ENCODE measurements at regions not wholly inside any gene's neighbourhood (a gene's known extent, or its start where the extent isn't known, plus 50 kb on each side); places are given as distances from the start of the nearest gene placed in this dataset.

DNA sequence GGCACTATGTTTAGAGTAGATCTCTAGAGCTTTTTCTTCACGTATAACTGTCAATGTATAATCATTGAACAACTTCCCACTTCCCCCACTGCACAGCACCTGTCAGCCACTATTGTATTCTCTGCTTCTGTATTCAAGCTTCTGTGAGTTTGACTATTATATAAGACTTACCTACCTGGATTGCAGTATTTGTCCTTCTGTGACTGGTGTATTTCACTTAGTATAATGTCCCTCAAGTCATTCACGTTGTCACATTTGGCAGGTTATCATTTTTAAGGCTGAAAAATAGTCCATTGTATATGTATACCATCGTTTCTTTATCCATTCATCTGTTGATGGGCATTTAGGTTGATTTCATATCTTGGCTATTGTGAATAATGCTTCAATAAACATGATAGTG lies 969.5 kb upstream of the B3GALT2 start:
- no peaks in the 10 kb centered on the region for H3K27me3 ChIP-seq
- H3K27ac ChIP-seq, result no peak overlapping the region
- TF ChIP-seq, protein P1, sequence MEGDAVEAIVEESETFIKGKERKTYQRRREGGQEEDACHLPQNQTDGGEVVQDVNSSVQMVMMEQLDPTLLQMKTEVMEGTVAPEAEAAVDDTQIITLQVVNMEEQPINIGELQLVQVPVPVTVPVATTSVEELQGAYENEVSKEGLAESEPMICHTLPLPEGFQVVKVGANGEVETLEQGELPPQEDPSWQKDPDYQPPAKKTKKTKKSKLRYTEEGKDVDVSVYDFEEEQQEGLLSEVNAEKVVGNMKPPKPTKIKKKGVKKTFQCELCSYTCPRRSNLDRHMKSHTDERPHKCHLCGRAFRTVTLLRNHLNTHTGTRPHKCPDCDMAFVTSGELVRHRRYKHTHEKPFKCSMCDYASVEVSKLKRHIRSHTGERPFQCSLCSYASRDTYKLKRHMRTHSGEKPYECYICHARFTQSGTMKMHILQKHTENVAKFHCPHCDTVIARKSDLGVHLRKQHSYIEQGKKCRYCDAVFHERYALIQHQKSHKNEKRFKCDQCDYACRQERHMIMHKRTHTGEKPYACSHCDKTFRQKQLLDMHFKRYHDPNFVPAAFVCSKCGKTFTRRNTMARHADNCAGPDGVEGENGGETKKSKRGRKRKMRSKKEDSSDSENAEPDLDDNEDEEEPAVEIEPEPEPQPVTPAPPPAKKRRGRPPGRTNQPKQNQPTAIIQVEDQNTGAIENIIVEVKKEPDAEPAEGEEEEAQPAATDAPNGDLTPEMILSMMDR (IDR thresholded peaks at IDR 0.05), result no peak
- no peaks in the 10 kb centered on the region for H3K36me3 ChIP-seq
- H3K9me3 ChIP-seq, result peaks cover 0 to 3% (median 0%) of the 10 kb centered on the region in 4 donors
- H3K4me1 ChIP-seq, result no peaks in the 10 kb centered on the region
- no peak for DNase-seq
- no peak overlapping the region for H3K4me3 ChIP-seq

DNA sequence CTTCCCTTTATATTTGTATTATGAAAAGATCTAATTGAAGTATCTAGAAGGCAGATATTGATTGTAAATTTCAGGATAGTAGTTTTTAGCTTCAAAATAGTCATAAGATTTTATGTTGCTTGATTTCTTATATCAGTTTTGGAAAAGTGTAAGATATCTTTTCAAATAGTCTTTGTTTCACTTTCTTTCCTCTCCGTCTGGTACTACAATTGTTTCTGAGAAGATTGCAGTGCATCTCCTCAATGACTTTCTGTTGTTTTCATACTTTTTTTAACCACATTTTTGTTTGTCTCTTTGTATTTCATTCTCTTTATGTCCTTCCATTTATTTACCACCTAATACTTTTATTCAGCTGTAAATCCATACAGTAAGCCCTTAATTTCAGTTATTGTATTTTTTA lies 964.6 kb upstream of the B3GALT2 start:
- H3K27me3 ChIP-seq, result no peaks in the 10 kb centered on the region
- no peak overlapping the region for H3K27ac ChIP-seq
- H3K4me3 ChIP-seq, result no peak overlapping the region
- no peak for DNase-seq
- no peaks in the 10 kb centered on the region for H3K9me3 ChIP-seq
- H3K4me1 ChIP-seq, result no peaks in the 10 kb centered on the region
- H3K36me3 ChIP-seq, result no peaks in the 10 kb centered on the region
- TF ChIP-seq, protein P1 (IDR thresholded peaks at IDR 0.05), result no peak

DNA sequence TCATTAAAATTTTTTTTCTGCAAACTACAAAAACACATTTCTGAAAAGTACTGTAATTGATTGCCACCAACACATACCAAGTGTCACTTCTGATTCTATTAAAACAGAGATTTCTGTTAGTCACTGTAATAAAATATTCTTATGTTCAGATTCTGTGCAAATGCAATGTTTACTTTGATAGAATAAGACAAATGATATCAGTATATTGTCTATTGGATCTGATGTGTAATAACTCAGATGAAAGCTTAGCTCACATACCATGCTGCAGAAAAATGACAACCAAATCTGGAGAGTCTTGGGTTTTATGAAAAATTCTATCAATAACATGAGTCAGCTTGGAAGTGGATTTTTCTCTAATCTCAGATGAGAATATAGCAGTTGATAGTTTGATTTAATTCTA lies 963.8 kb upstream of the B3GALT2 start:
- Histone ChIP-seq H3K9me3 (no peaks in the 10 kb centered on the region), H3K27me3 (no peaks in the 10 kb centered on the region), H3K4me1 (no peaks in the 10 kb centered on the region), H3K36me3 (no peaks in the 10 kb centered on the region), H3K27ac (no peak overlapping the region), H3K4me3 (no peak overlapping the region)
- no peak for DNase-seq
- TF ChIP-seq POLR2A (IDR thresholded peaks at IDR 0.05), result no peak
- TF ChIP-seq, protein P1 (IDR thresholded peaks at IDR 0.05), result no peak

DNA sequence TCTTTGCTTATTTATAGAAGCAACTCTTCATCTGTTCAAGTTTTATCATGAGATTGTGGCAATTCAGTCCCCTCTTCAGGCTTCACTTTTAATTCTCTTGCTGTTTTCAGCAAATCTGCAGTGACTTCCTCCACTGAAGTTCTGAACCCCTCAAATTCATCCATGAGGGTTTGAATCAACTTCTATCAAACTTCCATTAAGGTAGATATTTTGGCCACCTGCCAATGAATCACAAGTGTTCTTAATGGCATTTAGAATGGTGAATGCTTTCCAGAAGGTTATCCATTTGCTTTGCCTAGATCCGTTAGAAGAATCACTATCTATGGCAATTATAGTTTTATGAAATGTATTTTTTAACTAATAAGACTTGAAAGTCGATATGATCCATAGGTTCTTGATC lies 946.7 kb upstream of the B3GALT2 start:
- TF ChIP-seq, protein P1 (IDR thresholded peaks at IDR 0.05), result no peak
- no peak for TF ChIP-seq POLR2A (IDR thresholded peaks at IDR 0.05)
- Histone ChIP-seq H3K36me3 (no peaks in the 10 kb centered on the region), H3K27me3 (no peaks in the 10 kb centered on the region), H3K9me3 (no peaks in the 10 kb centered on the region), H3K27ac (no peak overlapping the region), H3K4me3 (no peak overlapping the region), H3K4me1 (no peaks in the 10 kb centered on the region)
- no peak for DNase-seq

DNA sequence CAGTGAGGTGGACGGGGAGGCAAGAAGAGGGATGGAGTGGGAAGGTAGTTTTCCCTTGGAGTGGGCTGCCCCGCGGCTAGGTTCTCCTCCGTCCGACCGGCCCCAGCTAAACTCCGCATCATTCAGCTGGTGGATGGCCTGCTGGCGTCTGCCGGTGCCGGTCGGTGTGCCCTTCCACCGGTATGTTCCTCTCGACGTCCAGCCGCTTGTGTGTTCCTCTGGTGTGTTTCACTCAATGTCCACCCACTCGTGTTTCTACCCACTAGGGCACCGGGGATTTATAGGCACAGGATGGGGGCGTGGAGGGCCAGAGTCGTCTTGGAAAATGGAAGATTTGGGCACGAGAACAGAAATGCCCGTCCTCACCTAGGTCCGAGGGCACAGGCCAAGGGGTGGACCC lies 931.7 kb upstream of the B3GALT2 start:
- TF ChIP-seq, protein P1 (IDR thresholded peaks at IDR 0.05), result no peak
- TF ChIP-seq POLR2A (IDR thresholded peaks at IDR 0.05), result no peak
- H3K27me3 ChIP-seq, result no peaks in the 10 kb centered on the region
- DNase-seq, result no peak
- no peak overlapping the region for H3K4me3 ChIP-seq
- no peaks in the 10 kb centered on the region for H3K4me1 ChIP-seq
- H3K36me3 ChIP-seq, result no peaks in the 10 kb centered on the region
- no peak overlapping the region for H3K27ac ChIP-seq
- H3K9me3 ChIP-seq, result no peaks in the 10 kb centered on the region

DNA sequence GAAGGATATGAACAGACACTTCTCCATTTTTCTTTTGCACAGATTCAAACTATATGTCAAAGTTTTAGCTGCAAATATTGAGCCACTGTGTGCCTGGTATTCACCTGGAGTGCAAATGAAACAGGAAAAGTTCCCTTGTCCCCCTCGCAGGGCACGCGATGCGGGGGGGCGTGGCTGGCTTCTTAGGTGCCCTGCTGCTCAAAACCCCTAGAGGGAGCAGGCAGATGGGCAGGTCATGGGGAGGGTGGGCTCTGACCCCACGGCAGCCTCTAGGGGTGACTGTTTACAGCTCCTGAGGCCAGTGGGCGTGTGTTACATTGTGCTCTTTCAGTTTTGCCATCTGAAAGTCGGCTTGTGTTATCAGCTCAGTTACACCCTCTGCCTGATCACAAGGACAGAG lies 931.2 kb upstream of the B3GALT2 start:
- H3K27me3 ChIP-seq, result no peaks in the 10 kb centered on the region
- H3K36me3 ChIP-seq, result no peaks in the 10 kb centered on the region
- H3K9me3 ChIP-seq, result no peaks in the 10 kb centered on the region
- TF ChIP-seq POLR2A (IDR thresholded peaks at IDR 0.05), result no peak
- TF ChIP-seq, protein P1 (IDR thresholded peaks at IDR 0.05), result no peak
- H3K27ac ChIP-seq, result no peak overlapping the region
- no peaks in the 10 kb centered on the region for H3K4me1 ChIP-seq
- no peak for DNase-seq
- no peak overlapping the region for H3K4me3 ChIP-seq
